GM18498 (cell line): ENCODE measurements at regions not wholly inside any gene's neighbourhood (a gene's known extent, or its start where the extent isn't known, plus 50 kb on each side); places are given as distances from the start of the nearest gene placed in this dataset.
"Not testable (repeated sequence)": the region's sequence is repeated elsewhere in the genome, so short reads cannot be mapped to it uniquely, and the experiment has no call there.

Experiments used
- ATAC-seq: cut with Tn5 transposase; IDR thresholded peaks from one replicate; pipeline ENCODE4 v1.9.1; 2021; ENCODE audit warnings: mild to moderate bottlenecking, moderate library complexity; ENCODE audit not compliant: unreplicated experiment

GRCh38 chr2:155600296-155600695 lies 732.2 kb downstream of the NR4A2 start:
- ATAC-seq: no peak

GRCh38 chr2:155599834-155600233 lies 732.7 kb downstream of the NR4A2 start:
- no peak for ATAC-seq

- no peak for ATAC-seq
Measured at GRCh38 chr2:155583674-155584195, 748.8 kb downstream of the NR4A2 start.

DNA sequence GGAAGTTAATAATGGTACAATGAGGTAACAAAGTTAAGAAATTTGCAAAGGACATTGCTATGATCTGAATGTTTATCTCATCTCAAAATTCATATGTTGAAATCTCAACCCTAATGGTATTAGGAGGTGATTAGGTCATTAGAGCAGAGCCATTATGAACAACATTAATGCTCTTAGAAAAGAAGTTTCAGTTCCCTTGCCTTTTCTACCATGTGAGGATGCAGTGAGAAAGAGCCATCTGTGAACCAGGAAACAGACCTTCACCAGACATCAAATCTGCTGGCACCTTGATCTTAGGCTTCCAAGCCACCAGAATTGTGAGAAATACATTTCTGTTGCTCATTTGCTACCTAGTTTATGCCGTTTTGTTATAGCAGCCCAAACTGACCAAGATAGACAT lies 757.6 kb downstream of the NR4A2 start:
- ATAC-seq: no peak

DNA sequence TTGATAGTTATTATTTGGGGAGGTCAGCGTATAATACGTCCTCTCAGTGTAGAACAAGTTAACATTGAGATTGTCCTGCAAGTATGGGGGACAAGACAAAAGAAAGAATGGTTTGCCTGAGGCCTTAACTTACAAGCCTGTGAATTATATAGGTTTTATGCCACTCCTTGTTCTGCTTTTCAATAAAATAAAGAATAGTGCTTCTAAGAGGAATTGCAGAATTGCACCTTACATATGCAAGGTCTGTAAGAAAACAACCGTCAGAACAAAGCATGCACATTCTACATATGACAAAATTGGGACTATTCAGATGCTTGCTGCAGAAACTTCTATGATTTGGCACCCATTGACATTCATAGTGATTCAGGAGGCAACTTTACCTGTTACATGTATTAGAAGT lies 785.0 kb downstream of the NR4A2 start:
- no peak for ATAC-seq

- no peak for ATAC-seq
Measured at GRCh38 chr2:155546721-155547555, 785.6 kb downstream of the NR4A2 start.

GRCh38 chr2:155539028-155539427 lies 793.5 kb downstream of the NR4A2 start:
- ATAC-seq: not testable (repeated sequence)

- no peak for ATAC-seq
Measured at GRCh38 chr2:155528034-155528433, 804.5 kb downstream of the NR4A2 start.

DNA sequence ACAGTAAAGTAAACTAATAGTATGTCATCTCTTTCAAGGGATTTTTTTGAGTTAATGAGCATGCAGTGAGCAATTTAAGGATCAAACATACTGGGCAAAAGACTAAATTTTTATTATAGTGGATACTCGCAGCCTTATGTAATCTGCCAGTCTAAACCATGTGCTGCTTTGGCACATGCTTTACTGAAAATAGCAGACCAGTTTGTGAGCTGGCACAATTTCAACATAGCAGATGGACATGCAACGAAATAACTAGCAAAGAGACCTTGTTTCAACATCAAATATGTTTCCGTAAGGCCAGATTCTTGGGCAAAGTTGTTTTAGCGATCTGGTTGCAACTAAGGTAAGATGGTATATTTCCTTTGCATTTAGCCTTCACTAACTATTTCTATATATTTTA lies 807.3 kb downstream of the NR4A2 start:
- ATAC-seq: no peak

DNA sequence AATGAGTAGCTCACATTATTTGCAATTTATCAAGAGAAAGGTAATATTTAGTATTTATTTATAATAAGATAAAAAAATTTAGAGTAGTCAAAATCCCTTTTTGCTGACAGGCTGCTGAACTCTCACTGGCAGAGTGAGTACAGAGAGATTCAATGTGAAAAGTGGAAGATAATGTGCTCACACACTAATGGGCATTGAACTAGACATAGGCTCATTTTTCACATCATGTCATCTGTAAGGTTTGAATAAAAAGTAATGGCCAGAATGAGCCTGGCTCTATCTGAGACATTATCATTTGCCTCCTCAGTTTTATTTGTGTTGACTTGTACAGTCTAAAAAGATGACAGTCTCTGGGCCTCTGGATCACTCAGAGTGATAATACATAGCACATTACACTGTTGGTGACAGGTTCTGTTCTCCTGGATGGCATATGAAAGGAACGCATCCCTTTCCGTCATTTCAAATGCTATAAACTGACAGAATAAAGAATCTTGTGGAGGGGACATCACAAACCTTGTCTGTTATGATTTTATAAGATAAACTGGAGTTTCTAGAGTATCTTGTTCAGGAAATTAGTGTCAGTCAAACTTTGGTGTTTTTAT lies 812.9 kb downstream of the NR4A2 start:
- ATAC-seq: no peak

GRCh38 chr2:155518094-155518493 lies 814.4 kb downstream of the NR4A2 start:
- ATAC-seq: no peak

- ATAC-seq: no peak
Measured at GRCh38 chr2:155517362-155517761, 815.2 kb downstream of the NR4A2 start.

GRCh38 chr2:155513248-155513647 lies 814.8 kb downstream of the KCNJ3 start:
- no peak for ATAC-seq

- ATAC-seq: no peak
Measured at GRCh38 chr2:155502766-155503165, 804.3 kb downstream of the KCNJ3 start.

DNA sequence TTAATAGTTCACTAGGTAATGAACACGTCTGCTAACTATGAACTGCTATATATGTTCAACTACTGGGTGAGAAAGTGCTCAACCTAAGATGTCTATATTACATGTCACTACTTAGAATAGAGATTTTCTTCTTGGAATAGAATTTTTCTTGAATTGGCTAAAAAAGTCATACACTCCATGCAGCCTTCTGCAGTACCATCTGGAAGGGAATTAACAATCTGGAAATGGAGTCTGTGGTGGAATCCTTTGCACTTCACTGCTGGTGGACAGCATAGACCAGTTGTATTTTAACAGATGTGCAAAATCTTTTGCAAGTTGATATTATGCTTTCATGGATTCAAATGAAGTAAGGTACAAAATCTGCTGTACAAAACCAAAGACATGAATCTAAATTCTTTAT lies 799.6 kb downstream of the KCNJ3 start:
- ATAC-seq: no peak

DNA sequence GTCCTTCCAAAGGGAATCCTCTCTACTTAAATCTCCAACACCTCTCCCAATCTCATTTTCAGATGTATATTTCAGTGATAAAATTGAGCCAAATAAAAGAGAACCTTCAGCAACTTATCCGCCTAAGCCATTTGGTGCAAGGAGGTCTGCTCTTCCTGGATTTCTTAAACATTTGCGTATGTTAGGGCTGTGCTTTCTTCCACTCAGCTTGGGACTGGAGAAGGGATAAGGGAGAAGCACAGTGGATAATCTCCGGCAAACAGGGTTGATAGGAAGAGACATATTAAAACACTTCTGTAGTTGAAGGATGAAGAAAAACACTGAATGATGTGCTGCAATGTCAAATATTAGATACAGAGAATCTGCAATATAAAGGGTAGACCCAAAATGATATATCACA lies 796.2 kb downstream of the KCNJ3 start:
- ATAC-seq: no peak

DNA sequence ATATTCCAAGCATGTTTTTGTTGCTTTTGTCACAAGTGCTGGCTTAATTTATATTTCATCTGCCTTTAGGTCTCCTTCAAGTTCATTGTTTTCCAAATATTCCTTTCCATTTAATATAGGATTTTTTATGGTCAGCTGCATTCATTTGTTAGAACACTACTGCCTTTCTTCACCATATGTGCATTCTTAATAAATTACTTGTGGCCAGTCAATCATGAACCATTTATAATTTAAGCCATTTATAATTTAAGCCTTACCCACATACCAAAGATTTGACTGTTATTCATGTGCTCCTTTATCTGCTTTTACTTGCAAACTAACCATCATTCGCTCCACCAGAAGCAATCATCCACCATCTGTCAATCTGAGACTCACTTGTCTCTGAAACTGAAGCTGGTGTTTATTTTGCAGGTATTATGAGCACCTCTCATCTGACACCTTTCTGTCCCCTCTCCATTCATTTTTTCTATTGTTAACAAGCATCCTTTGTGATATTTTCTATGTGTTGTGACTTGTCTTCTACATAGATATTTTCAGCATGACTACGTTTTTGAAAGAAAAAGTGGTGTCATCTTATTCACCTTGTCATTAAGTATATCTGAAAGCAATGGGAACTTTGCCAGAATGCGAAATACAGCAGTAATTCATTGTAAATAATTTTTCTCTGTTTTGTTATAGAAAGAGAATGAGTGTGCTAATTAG lies 786.8 kb downstream of the KCNJ3 start:
- no peak for ATAC-seq

DNA sequence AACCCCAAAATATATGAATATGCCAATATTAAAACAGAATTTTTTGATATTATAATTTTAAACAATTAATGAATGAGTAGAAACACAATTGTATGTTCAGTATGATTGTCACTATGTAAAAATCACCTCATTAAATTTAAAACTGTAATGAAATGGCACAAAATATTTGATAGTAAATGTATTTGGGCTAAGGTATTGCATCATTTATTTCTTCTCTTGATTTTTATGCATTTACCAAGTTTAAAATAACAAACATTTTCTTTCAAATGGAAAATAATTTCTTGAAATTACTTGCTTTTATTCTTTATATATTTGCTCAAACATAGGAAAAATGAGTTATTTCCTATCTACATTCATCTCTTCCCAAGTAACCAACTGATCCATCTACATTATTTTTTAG lies 782.6 kb downstream of the KCNJ3 start:
- ATAC-seq: no peak

DNA sequence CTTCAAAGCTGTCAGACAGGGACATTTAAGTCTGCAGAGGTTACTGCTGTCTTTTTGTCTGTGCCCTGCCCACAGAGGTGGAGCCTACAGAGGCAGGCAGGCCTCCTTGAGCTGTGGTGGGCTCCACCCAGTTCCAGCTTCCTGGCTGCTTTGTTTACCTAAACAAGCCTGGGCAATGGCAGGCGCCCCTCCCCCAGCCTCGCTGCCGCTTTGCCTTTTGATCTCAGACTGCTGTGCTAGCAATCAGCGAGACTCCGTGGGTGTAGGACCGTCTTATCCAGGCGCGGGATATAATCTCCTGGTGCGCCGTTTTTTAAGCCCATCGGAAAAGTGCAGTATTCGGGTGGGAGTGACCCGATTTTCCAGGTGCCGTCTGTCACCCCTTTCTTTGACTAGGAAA lies 773.5 kb downstream of the KCNJ3 start:
- ATAC-seq: not testable (repeated sequence)

DNA sequence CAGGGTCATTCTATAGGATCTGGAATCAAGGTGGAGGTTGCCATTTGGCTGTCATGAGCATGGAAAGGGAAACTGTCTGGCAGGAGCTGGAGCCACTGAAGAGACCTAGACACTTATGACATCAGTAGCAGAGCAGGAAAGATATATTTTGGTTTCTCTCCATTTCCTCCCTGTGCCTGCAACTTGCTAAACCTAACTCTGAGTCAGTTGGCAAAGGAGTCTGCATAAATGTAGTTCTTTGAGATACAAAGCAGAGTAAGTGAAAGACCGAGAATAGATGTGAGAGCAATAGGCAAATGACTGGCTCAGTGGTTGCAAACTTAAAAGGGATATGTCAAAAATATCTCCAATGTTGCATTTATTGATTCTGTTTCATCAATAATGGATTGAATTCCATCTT lies 757.7 kb downstream of the KCNJ3 start:
- no peak for ATAC-seq

DNA sequence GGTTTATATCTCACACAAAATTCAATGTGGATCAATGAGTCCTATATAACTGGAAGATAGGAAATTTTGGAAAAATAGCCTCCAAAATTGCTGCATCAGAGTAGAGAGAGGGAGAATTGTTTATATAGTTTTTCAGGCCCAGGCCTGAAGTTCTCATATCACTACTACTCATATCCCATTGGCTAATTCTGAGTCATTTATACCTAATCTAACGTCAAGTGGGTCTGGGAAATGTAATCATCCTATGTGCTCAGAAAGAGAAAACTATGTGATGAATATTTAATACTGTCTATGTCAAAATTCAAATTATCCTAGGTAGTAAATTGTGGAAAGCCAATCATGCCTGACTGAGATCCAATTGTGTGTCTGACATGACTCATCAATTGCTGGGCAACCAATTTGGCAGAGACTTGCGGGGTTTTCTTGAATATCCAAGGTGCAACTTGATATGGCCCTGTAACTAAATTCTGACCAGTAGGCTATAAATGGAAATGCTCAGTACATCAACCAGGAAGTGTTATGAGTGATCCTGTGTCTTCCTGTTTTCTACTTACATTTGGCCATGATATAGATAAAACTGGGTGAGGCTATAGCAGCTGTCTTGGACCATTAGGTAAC lies 744.4 kb downstream of the KCNJ3 start:
- no peak for ATAC-seq
